OCI-LY7 (cell line): ENCODE measurements at regions not wholly inside any gene's neighbourhood (a gene's known extent, or its start where the extent isn't known, plus 50 kb on each side); places are given as distances from the start of the nearest gene placed in this dataset.

Source experiments
- BruUV-seq: library from RNA; stranded (reverse); fragments of 400-500 nt; replicated peaks from 2 replicates; lab custom pipeline; 2021; lab: Mats Ljungman, UMichigan
- CTCF ChIA-PET: fragments of 300-600 bp; sonication (Branson Sonifier 250); formaldehyde crosslinking; loops from one replicate; lab custom pipeline; 2022; ENCODE audit warnings: antibody characterized with exemption; ENCODE audit not compliant: unreplicated experiment; lab: Charles Lee
- POLR2A ChIA-PET: fragments of 300-600 bp; sonication (Branson Sonifier 250); formaldehyde crosslinking; loops from one replicate; lab custom pipeline; 2022; ENCODE audit warnings: antibody characterized with exemption; lab: Charles Lee
- DNase-seq: peaks from one replicate; pipeline ENCODE4 v3.0.0-alpha.2; 2015; ENCODE audit warnings: low spot score
- H2AFZ ChIP-seq: fragments of 200-600 bp; sonication (generic), shearing (Covaris generic); 2 replicates; pipeline ENCODE4 v1.6.1; 2014; ENCODE audit warnings: mild to moderate bottlenecking, antibody characterized with exemption, low read length, moderate library complexity
- H3K27ac ChIP-seq: fragments of 200-600 bp; sonication (generic); 2 replicates; pipeline ENCODE4 v1.5.1; 2014; ENCODE audit warnings: mixed run types, low read depth, mild to moderate bottlenecking, moderate library complexity, low read length, inconsistent platforms; ENCODE audit not compliant: poor library complexity, severe bottlenecking
- H3K36me3 ChIP-seq: fragments of 200-600 bp; sonication (generic); 2 replicates; pipeline ENCODE4 v1.6.1; 2014; ENCODE audit warnings: mild to moderate bottlenecking, antibody characterized with exemption, low read length, moderate library complexity, mixed read lengths; ENCODE audit not compliant: insufficient read depth
- H3K4me1 ChIP-seq: fragments of 200-600 bp; sonication (generic); 2 replicates; pipeline ENCODE4 v1.5.1; 2014; ENCODE audit warnings: mild to moderate bottlenecking, low read length; ENCODE audit not compliant: insufficient read depth, poor library complexity, severe bottlenecking
- H3K4me2 ChIP-seq: fragments of 200-600 bp; sonication (generic); 2 replicates; pipeline ENCODE4 v1.6.1; 2014; ENCODE audit warnings: mild to moderate bottlenecking, low read length
- H3K4me3 ChIP-seq: fragments of 200-600 bp; sonication (generic); 2 replicates; pipeline ENCODE4 v1.5.1; 2014; ENCODE audit warnings: mild to moderate bottlenecking, low read depth, low read length; ENCODE audit not compliant: poor library complexity, severe bottlenecking
- H3K79me2 ChIP-seq: fragments of 200-600 bp; sonication (generic); 2 replicates; pipeline ENCODE4 v1.6.1; 2016; ENCODE audit warnings: low read depth, mild to moderate bottlenecking, low read length, moderate library complexity, mixed read lengths; ENCODE audit not compliant: insufficient read depth
- H3K9me2 ChIP-seq: fragments of 200-600 bp; sonication (generic); 2 replicates; pipeline ENCODE4 v1.6.1; 2016; ENCODE audit warnings: mild to moderate bottlenecking, low read length, mixed read lengths; ENCODE audit not compliant: insufficient read depth
- H3K9me3 ChIP-seq: fragments of 200-600 bp; sonication (generic); 2 replicates; pipeline ENCODE4 v1.6.1; 2014; ENCODE audit warnings: mild to moderate bottlenecking, mixed run types, low read length, mixed read lengths
- H4K20me1 ChIP-seq: fragments of 200-600 bp; sonication (generic); 2 replicates; pipeline ENCODE4 v1.6.1; 2014; ENCODE audit warnings: mild to moderate bottlenecking, antibody characterized with exemption, low read length, moderate library complexity, mixed read lengths; ENCODE audit not compliant: insufficient read depth
- CTCF ChIP-seq: fragments of 200-600 bp; sonication (generic); conservative IDR thresholded peaks from 2 replicates; pipeline ENCODE4 v1.5.1; 2014; ENCODE audit warnings: mild to moderate bottlenecking, antibody characterized with exemption, low read length, moderate library complexity, mixed read lengths
- EZH2phosphoT487 ChIP-seq: fragments of 200-600 bp; sonication (generic); IDR thresholded peaks from 2 replicates; pipeline ENCODE4 v1.6.1; 2018; ENCODE audit warnings: low read depth, borderline replicate concordance, mild to moderate bottlenecking, mixed run types, antibody characterized with exemption, low read length, moderate library complexity, mixed read lengths
- intact Hi-C: fragments of 100-400 bp; cut with micrococcal nuclease; formaldehyde crosslinking; loops from one replicate; pipeline ENCODE4 v1.10.0; 2022; ENCODE audit not compliant: unreplicated experiment

GRCh38 chr10:88045096-88045495 is 181.7 kb downstream of the PTEN start:
- Histone ChIP-seq H3K4me3 (no peak overlapping the region), H3K79me2 (no peaks in the 10 kb centered on the region), H4K20me1 (no peaks in the 10 kb centered on the region), H3K4me1 (no peaks in the 10 kb centered on the region), H2AFZ (no peak overlapping the region), H3K36me3 (no peaks in the 10 kb centered on the region), H3K27ac (no peak overlapping the region), H3K4me2 (no peak overlapping the region), H3K9me3 (no peaks in the 10 kb centered on the region), H3K9me2 (no peaks in the 10 kb centered on the region)
- ChIA-PET CTCF (no interaction called here), POLR2A (interaction anchor here (0.6 to 0.7 kb wide), 2 partner anchors 168 to 458 kb away, joined by 3 to 7 read pairs; no protein-coding TSS in a partner anchor)
- no TSS peak for BruUV-seq
- intact Hi-C loops: no loop called here
- no peak for DNase-seq
- TF ChIP-seq EZH2phosphoT487 (no peak), CTCF (no peak)

GRCh38 chr10:88045656-88046415 is 182.4 kb downstream of the PTEN start:
- Histone ChIP-seq H3K79me2 (no peaks in the 10 kb centered on the region), H3K9me2 (no peaks in the 10 kb centered on the region), H3K4me1 (no peaks in the 10 kb centered on the region), H3K4me3 (no peak overlapping the region), H4K20me1 (no peaks in the 10 kb centered on the region), H2AFZ (no peak overlapping the region), H3K4me2 (no peak overlapping the region), H3K9me3 (no peaks in the 10 kb centered on the region), H3K36me3 (no peaks in the 10 kb centered on the region), H3K27ac (no peak overlapping the region)
- no peak for TF ChIP-seq EZH2phosphoT487
- TF ChIP-seq CTCF: no peak
- no TSS peak for BruUV-seq
- ChIA-PET CTCF (no interaction called here), POLR2A (no interaction called here)
- intact Hi-C loops: no loop called here
- no peak for DNase-seq

DNA sequence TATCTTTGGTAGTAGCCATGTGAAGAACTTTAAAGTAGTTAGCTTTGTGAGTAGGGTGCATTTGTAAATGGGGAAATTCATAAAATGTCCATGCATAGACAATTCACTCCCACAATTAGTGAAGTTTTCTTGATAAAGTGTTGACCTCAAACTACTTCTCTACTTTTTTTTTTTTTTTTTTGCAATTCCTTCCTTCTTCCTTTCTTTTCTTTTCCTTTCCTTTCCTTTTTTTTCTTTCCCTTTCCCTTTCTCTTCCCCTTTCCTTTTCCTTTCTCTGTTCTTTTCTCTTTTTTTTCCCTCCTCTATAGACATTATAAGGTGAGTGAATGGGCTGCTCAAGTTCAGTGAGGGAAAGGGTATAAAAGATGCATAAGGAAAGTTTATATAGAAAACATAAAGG is 184.2 kb downstream of the PTEN start:
- no TSS peak for BruUV-seq
- no peak for TF ChIP-seq CTCF
- Histone ChIP-seq H3K9me2 (no peaks in the 10 kb centered on the region), H3K4me1 (no peaks in the 10 kb centered on the region), H3K4me2 (no peak overlapping the region), H4K20me1 (no peaks in the 10 kb centered on the region), H3K36me3 (no peaks in the 10 kb centered on the region), H2AFZ (no peak overlapping the region), H3K9me3 (no peaks in the 10 kb centered on the region), H3K4me3 (no peak overlapping the region), H3K27ac (no peak overlapping the region), H3K79me2 (no peaks in the 10 kb centered on the region)
- no peak for DNase-seq
- POLR2A ChIA-PET: interaction anchor here (0.8 to 1.4 kb wide), 3 partner anchors 8 to 34 kb away, joined by 3 to 5 read pairs (median 3); no protein-coding TSS in a partner anchor
- intact Hi-C loops: no loop called here
- CTCF ChIA-PET: no interaction called here
